WI38 (cell line): ENCODE measurements at regions not wholly inside any gene's neighbourhood (a gene's known extent, or its start where the extent isn't known, plus 50 kb on each side); places are given as distances from the start of the nearest gene placed in this dataset.

Source experiments
- H3K4me3 ChIP-seq: 2 replicates; pipeline ENCODE4 v1.5.1; 2011; ENCODE audit warnings: low read depth, mild to moderate bottlenecking, control low read depth, low read length
- CTCF ChIP-seq: IDR thresholded peaks from 2 replicates; pipeline ENCODE4 v1.5.1; 2012; ENCODE audit warnings: low read depth, mild to moderate bottlenecking, control low read depth, low read length

DNA sequence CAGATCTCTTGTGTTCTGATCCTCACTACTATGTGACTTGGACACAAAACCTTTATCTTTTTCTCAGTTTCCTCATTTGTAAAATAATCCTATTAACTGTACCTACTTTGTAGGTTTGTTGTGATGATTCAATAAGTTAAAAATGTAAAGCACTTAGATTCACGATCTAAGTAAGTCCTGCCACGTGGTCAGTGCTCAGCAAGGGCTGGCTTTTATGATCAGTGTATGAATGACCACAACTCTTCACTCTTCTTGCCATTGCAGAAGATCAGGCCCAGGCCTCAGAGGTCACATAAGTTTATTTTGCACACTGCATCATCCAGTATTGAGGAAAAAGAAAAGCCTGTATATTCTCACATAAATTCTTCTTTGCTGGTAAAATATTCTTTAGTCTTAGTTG is 1192.5 kb upstream of the ACVR2A start:
- no peak overlapping the region for H3K4me3 ChIP-seq
- no peak for TF ChIP-seq CTCF

- no peak for TF ChIP-seq CTCF
- no peak overlapping the region for H3K4me3 ChIP-seq
These were observed 1193.5 kb upstream of the ACVR2A start for GRCh38 chr2:146651361-146651760.

GRCh38 chr2:146642066-146642465 is 1202.8 kb upstream of the ACVR2A start:
- no peak overlapping the region for H3K4me3 ChIP-seq
- TF ChIP-seq CTCF, result no peak

- TF ChIP-seq CTCF, result no peak
- H3K4me3 ChIP-seq, result no peak overlapping the region
These were observed 1210.4 kb upstream of the ACVR2A start for GRCh38 chr2:146634230-146635097.

GRCh38 chr2:146633159-146633558 is 1211.7 kb upstream of the ACVR2A start:
- H3K4me3 ChIP-seq, result no peak overlapping the region
- TF ChIP-seq CTCF, result no peak

DNA sequence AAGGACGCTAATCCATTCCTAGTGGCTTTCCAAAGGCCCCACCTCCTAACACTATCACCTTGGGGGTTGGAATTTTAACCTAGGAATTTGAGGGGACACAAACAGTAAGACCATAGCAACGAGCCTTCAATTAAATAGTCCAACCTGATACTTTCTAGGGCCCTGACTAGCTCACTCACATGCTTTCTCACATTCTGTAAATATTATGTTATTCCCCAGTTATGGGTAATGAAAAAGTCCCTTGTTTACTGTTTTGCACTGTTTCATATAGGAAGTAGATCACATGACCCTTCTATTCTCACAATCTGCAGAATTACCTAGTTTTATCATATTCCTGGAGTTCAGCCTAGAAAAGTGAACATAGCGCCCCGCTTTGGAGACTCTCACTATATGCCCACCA is 1212.1 kb upstream of the ACVR2A start:
- no peak for TF ChIP-seq CTCF

DNA sequence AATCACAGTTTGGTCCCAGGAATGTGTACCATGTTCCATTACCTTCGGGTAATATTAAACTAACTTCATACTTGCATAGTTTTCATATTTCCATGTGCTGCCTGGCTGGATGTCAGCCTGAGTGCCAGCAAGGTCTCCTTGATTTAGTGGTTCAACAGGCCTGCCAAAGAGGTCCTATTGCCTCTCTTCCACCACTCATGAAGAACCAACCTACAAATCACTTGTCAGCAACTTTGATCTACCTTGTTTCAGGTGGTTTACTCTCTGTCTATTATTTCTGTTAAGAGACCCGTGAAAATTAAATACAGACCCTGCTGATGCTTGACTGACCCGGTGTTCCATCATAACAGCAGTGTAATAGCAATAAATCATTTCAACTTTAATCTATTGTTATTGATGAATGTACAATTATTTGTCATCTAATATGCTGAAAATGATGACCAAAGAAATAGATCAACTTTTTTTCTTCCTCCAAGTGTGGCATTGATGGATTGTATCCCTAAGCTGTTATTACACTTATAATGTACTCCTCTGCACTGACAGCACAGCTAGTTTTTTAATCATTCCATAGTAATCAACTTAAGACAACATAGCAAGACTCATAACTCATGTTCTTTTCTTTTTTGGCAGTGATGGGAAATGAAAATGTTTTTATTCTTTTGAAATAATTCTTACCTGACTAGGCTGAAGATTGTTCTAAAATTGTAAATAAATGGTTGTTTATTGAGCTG is 1220.2 kb upstream of the ACVR2A start:
- TF ChIP-seq CTCF, result no peak

More for the DNA sequence above, 1212.1 kb upstream of the ACVR2A start:
- H3K4me3 ChIP-seq, result no peak overlapping the region

More for the DNA sequence above, 1220.2 kb upstream of the ACVR2A start:
- H3K4me3 ChIP-seq, result no peak overlapping the region
